Activated T-helper 2 cell treated with anti-CD3 and anti-CD28 coated beads, Interferon-gamma antibody, Interleukin-2, Interleukin-4, amounts not matched to agents 10 μg/mL and 5 μg/mL and 100 μg/mL, durations not matched to agents 14 hours and 24 hours and 36 hours (primary cell): ENCODE measurements at regions not wholly inside any gene's neighbourhood (a gene's known extent, or its start where the extent isn't known, plus 50 kb on each side); places are given as distances from the start of the nearest gene placed in this dataset.

Source experiments
- DNase-seq: peaks from one replicate; pipeline ENCODE4 v3.0.0; 2021; ENCODE audit warnings: low spot score
- H3K27ac Mint-ChIP-seq: one replicate; pipeline ENCODE4 v1.8.0; 2021; ENCODE audit warnings: mixed read lengths
- H3K27me3 Mint-ChIP-seq: one replicate; pipeline ENCODE4 v1.8.0; 2021; ENCODE audit warnings: low read depth, mixed read lengths
- H3K36me3 Mint-ChIP-seq: one replicate; pipeline ENCODE4 v1.8.0; 2021; ENCODE audit warnings: low read depth, mixed read lengths
- H3K4me1 Mint-ChIP-seq: one replicate; pipeline ENCODE4 v1.8.0; 2021; ENCODE audit warnings: low read depth, mixed read lengths
- H3K4me3 Mint-ChIP-seq: one replicate; pipeline ENCODE4 v1.8.0; 2021; ENCODE audit warnings: low read depth, mild to moderate bottlenecking, moderate library complexity, mixed read lengths
- H3K9me3 Mint-ChIP-seq: one replicate; pipeline ENCODE4 v1.8.0; 2021; ENCODE audit warnings: mixed read lengths
- intact Hi-C: fragments of 100-400 bp; cut with micrococcal nuclease; formaldehyde crosslinking; loops from one replicate; pipeline ENCODE4 v1.15.1; 2023

- Mint-ChIP-seq H3K4me3 (no peak overlapping the region), H3K4me1 (peaks cover 9% of the 10 kb centered on the region), H3K9me3 (no peaks in the 10 kb centered on the region), H3K36me3 (no peaks in the 10 kb centered on the region), H3K27me3 (peaks cover 2% of the 10 kb centered on the region), H3K27ac (no peak overlapping the region)
- intact Hi-C loops = no loop called here
- DNase-seq = no peak
These were observed 223.6 kb upstream of the CIBAR2 start for GRCh38 chr16:85335584-85336491.

- no peak overlapping the region for H3K4me3 Mint-ChIP-seq
- no peaks in the 10 kb centered on the region for H3K36me3 Mint-ChIP-seq
- H3K9me3 Mint-ChIP-seq = no peaks in the 10 kb centered on the region
- intact Hi-C loops = no loop called here
- peaks cover 2% of the 10 kb centered on the region for H3K27me3 Mint-ChIP-seq
- H3K27ac Mint-ChIP-seq = no peak overlapping the region
- DNase-seq = no peak
- H3K4me1 Mint-ChIP-seq = peaks cover 9% of the 10 kb centered on the region
These were observed 225.8 kb upstream of the CIBAR2 start for GRCh38 chr16:85337910-85338637.

GRCh38 chr16:85338638-85338982, 226.3 kb upstream of the CIBAR2 start:
- no peaks in the 10 kb centered on the region for H3K9me3 Mint-ChIP-seq
- H3K36me3 Mint-ChIP-seq = no peaks in the 10 kb centered on the region
- H3K27ac Mint-ChIP-seq = no peak overlapping the region
- H3K4me3 Mint-ChIP-seq = no peak overlapping the region
- no peak for DNase-seq
- intact Hi-C loops = no loop called here
- peaks cover 2% of the 10 kb centered on the region for H3K27me3 Mint-ChIP-seq
- peaks cover 9% of the 10 kb centered on the region for H3K4me1 Mint-ChIP-seq

- no peak overlapping the region for H3K27ac Mint-ChIP-seq
- H3K4me1 Mint-ChIP-seq = peaks cover 9% of the 10 kb centered on the region
- intact Hi-C loops = no loop called here
- H3K36me3 Mint-ChIP-seq = no peaks in the 10 kb centered on the region
- DNase-seq = no peak
- H3K27me3 Mint-ChIP-seq = peaks cover 2% of the 10 kb centered on the region
- H3K9me3 Mint-ChIP-seq = no peaks in the 10 kb centered on the region
- no peak overlapping the region for H3K4me3 Mint-ChIP-seq
These were observed 226.9 kb upstream of the CIBAR2 start for GRCh38 chr16:85338989-85339685.

- Mint-ChIP-seq H3K27ac (no peak overlapping the region), H3K4me1 (no peaks in the 10 kb centered on the region), H3K9me3 (no peaks in the 10 kb centered on the region), H3K36me3 (no peaks in the 10 kb centered on the region), H3K27me3 (no peaks in the 10 kb centered on the region), H3K4me3 (no peak overlapping the region)
- DNase-seq = no peak
- intact Hi-C loops = no loop called here
These were observed 229.9 kb upstream of the CIBAR2 start for GRCh38 chr16:85341972-85342695.

- no peak overlapping the region for H3K4me3 Mint-ChIP-seq
- intact Hi-C loops = no loop called here
- H3K27ac Mint-ChIP-seq = no peak overlapping the region
- H3K9me3 Mint-ChIP-seq = no peaks in the 10 kb centered on the region
- H3K4me1 Mint-ChIP-seq = no peaks in the 10 kb centered on the region
- no peaks in the 10 kb centered on the region for H3K36me3 Mint-ChIP-seq
- no peaks in the 10 kb centered on the region for H3K27me3 Mint-ChIP-seq
- no peak for DNase-seq
These were observed 232.3 kb upstream of the CIBAR2 start for GRCh38 chr16:85344502-85345128.

- Mint-ChIP-seq H3K36me3 (no peaks in the 10 kb centered on the region), H3K4me3 (no peak overlapping the region), H3K9me3 (no peaks in the 10 kb centered on the region), H3K27me3 (no peaks in the 10 kb centered on the region), H3K4me1 (no peaks in the 10 kb centered on the region), H3K27ac (no peak overlapping the region)
- DNase-seq = no peak
- intact Hi-C loops = no loop called here
These were observed 232.9 kb upstream of the CIBAR2 start for GRCh38 chr16:85345129-85345639.

- Mint-ChIP-seq H3K27me3 (no peaks in the 10 kb centered on the region), H3K36me3 (no peaks in the 10 kb centered on the region), H3K4me1 (no peaks in the 10 kb centered on the region), H3K27ac (no peak overlapping the region), H3K4me3 (no peak overlapping the region), H3K9me3 (no peaks in the 10 kb centered on the region)
- intact Hi-C loops = no loop called here
- no peak for DNase-seq
These were observed 234.3 kb upstream of the CIBAR2 start for GRCh38 chr16:85346404-85347212.

GRCh38 chr16:85347213-85347591, 234.9 kb upstream of the CIBAR2 start:
- DNase-seq = no peak
- Mint-ChIP-seq H3K4me1 (no peaks in the 10 kb centered on the region), H3K9me3 (no peaks in the 10 kb centered on the region), H3K4me3 (no peak overlapping the region), H3K27me3 (no peaks in the 10 kb centered on the region), H3K36me3 (no peaks in the 10 kb centered on the region), H3K27ac (no peak overlapping the region)
- intact Hi-C loops = no loop called here

GRCh38 chr16:85348065-85348840, 236.0 kb upstream of the CIBAR2 start:
- H3K9me3 Mint-ChIP-seq = no peaks in the 10 kb centered on the region
- no peaks in the 10 kb centered on the region for H3K4me1 Mint-ChIP-seq
- no peak for DNase-seq
- intact Hi-C loops = no loop called here
- H3K27ac Mint-ChIP-seq = no peak overlapping the region
- H3K36me3 Mint-ChIP-seq = no peaks in the 10 kb centered on the region
- no peaks in the 10 kb centered on the region for H3K27me3 Mint-ChIP-seq
- no peak overlapping the region for H3K4me3 Mint-ChIP-seq

GRCh38 chr16:85348911-85349334, 236.7 kb upstream of the CIBAR2 start:
- H3K27me3 Mint-ChIP-seq = no peaks in the 10 kb centered on the region
- H3K4me3 Mint-ChIP-seq = no peak overlapping the region
- no peak for DNase-seq
- no peak overlapping the region for H3K27ac Mint-ChIP-seq
- no peaks in the 10 kb centered on the region for H3K36me3 Mint-ChIP-seq
- no peaks in the 10 kb centered on the region for H3K9me3 Mint-ChIP-seq
- intact Hi-C loops = no loop called here
- no peaks in the 10 kb centered on the region for H3K4me1 Mint-ChIP-seq
